ENCODE measurements at regions not wholly inside any gene's neighbourhood (a gene's known extent, or its start where the extent isn't known, plus 50 kb on each side); places are given as distances from the start of the nearest gene placed in this dataset.
"Not testable (repeated sequence)": the region's sequence is repeated elsewhere in the genome, so short reads cannot be mapped to it uniquely, and the experiment has no call there.

- DNase-seq (ENCODE audit: low read depth in 2 of 2): no peak
Observed at GRCh38 chr14:105952826-105953225, 426.4 kb downstream of the TMEM121 start.

DNA sequence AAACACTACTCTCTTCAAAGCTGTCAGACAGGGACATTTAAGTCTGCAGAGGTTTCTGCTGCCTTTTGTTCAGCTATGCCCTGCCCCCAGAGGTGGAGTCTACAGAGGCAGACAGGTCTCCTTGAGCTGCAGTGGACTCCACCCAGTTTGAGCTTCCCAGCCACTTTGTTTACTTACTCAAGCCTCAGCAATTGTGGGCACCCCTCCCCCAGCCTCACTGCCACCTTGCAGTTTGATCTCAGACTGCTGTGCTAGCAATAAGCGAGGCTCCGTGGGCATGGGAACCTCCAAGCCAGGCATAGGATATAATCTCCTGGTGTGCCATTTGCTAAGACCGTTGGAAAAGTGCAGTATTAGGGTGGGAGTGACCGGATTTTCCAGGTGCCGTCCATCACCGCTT is 435.2 kb downstream of the TMEM121 start:
- not testable (repeated sequence) for DNase-seq (ENCODE audit: low read depth in 2 of 2)

GRCh38 chr14:105962532-105962931 is 436.1 kb downstream of the TMEM121 start:
- no peak for DNase-seq (ENCODE audit: low read depth in 2 of 2)

GRCh38 chr14:105968291-105968690 is 441.9 kb downstream of the TMEM121 start:
- DNase-seq (ENCODE audit: low read depth in 2 of 2): no peak

GRCh38 chr14:105969026-105969425 is 442.6 kb downstream of the TMEM121 start:
- DNase-seq (ENCODE audit: low read depth in 2 of 2): not testable (repeated sequence)

GRCh38 chr14:105970821-105971220 is 444.4 kb downstream of the TMEM121 start:
- not testable (repeated sequence) for DNase-seq (ENCODE audit: low read depth in 2 of 2)

DNA sequence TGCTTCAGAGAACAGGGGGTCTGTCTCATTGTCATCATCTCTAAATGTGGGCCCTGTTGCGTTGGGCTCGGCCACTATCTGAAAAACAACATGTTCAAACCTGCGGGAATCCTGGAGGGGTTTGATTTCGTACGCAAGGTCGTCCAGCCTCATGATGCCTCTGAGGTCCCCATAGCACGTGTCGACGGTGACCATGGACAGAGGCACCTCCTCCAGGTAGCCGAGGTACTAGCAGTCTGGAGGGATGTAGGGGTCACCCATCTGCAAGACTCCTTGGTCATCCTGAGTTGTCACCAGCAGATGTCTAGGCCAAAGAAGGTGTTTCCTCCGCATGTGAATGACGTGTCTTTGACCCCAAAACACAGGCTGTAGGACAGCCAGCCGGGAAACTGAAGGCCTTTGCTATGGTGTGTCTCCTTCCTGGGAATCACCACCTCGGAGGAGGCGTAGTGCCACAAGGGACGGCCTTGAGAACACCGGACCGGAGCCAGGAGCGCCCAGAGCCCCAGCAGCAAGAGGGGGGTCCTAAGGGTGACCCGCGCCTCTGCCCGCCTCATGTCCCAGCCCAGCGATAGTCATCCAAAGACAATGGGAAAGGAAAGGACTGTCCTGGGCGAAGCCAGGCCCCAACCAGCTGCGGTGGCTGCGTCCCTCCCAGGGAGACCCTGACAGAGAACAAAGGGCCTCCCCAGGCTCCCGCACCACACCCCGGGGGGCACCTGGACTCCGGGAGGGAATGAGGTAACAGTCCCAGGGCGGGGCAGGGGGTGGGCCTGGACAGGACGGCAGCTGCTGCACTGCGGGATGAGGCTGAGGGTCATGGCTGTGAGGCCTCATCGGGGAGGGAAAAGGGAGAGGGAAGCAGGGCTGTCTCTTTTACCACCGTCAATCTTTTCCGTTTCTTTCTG is 445.5 kb downstream of the TMEM121 start:
- DNase-seq (ENCODE audit: low read depth in 2 of 2): no peak

- DNase-seq (ENCODE audit: low read depth in 2 of 2): peak; percentile 40 to 52
Observed at GRCh38 chr14:105974902-105975301, 448.5 kb downstream of the TMEM121 start.

- no peak for DNase-seq (ENCODE audit: low read depth in 2 of 2)
Observed at GRCh38 chr14:105978618-105979295, 452.4 kb downstream of the TMEM121 start.

DNA sequence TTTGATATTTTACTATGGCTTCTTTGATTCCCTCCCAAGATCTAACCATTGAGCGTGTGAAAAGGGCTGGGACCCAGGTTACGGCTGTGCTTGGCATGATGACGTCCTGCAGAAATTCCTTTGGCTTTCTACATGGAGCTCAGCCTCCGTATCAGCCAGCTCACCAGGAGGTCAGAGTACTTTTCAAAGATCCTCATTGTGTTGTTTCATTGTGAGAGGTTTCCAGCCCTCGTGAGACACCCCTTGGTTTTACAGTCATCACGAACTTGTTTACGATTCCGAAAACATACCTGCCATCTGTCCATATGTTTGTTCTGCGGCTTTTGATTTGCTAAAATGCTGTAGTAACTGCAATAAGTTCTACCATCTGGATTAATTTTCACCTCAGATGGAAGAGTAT is 453.1 kb downstream of the TMEM121 start:
- DNase-seq (ENCODE audit: low read depth in 2 of 2): no peak

DNA sequence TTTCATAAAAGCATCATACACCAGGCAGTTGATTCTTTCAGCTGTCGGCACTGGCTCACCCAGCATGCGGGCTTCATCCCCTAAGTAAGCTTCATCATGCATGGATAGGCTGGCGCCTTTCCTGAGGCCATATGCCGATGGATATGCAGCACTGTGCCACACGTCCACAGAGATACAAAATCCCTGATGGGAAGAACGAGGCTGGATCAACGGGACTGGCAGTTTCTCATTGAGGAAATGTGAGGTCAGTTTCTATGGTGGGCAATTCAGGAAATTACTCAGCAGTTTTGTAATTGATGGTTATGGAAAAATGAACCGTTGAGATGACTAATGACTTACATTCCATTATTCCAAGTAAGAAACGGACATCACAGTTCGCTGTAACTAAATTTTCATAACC is 453.8 kb downstream of the TMEM121 start:
- no peak for DNase-seq (ENCODE audit: low read depth in 2 of 2)

DNA sequence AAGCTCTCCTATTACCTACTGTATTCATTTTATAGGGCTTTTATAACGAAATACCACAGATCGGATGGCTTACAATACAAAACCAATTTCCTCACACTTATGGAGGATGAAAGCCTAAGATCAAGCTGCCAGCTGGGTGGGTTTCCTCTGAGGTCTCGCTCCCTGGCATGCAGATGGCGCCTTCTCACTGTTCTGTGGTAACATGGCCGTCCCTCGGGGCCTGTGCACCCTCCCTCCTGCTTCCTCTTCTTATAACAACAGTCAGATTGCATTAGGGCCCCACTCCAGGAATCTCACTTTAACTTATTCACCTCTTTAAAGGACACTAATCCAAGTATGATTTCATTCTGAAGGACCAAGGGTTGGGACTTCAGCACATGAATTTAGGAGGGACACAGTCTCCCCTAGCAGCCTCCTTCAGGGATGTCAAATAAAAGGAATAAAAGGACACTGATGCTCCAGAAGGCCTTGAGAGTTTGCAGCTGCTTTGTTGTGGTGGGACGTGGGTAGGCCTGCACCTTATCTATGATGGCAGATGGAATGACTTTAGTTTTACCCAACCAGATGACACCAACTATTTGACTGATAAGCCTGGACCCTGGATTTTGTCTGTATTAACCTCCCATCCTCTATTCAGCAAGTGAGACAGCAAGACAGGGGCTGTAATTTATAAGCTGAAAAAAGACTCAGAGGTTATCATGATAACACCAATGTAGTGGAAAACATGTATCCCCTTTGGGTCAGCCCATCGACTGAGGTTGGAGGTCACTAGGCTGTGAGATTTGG is 455.3 kb downstream of the TMEM121 start:
- peak; percentile 22 to 27 for DNase-seq (ENCODE audit: low read depth in 2 of 2)

DNA sequence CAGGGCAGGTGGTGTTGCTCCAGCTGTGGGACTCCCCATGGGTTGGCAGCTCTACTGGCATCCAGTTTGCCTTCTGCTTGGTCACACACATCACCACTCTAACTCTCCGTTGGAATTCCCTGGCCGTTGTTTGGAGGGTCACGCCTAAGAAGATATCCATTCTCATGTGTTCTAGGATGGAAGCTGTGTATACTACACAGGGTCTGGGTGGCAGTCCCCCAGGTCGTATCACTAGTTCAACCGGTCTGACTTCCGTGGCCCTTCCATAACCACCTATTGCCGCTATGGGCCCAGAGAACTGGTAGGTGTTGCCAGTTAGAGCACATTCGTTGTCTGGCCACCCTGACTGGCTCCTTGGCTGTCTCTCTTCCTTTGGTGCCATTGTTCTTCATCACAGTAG is 456.3 kb downstream of the TMEM121 start:
- DNase-seq (ENCODE audit: low read depth in 2 of 2): no peak

GRCh38 chr14:105986894-105987284 is 460.5 kb downstream of the TMEM121 start:
- DNase-seq (ENCODE audit: low read depth in 2 of 2): no peak

DNA sequence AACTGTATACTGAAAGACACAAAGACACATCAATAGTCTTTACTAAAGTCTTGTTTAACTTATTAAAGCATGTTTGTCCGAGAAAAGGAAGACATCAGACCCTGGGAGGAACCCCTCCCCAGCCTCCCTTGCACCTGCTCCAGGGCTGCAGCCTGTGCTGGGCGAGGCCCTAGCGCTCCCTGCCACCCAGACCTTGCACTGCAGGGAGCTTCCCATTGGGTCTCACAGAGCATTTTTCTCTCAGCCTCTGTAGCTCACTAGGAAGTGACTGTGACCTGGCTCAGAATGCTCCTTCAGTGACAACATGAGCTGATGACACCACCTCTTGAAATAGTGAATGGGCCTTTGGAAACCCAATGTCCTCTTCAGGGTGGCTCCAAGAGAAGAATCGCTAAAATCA is 461.2 kb downstream of the TMEM121 start:
- DNase-seq (ENCODE audit: low read depth in 2 of 2): no peak

DNA sequence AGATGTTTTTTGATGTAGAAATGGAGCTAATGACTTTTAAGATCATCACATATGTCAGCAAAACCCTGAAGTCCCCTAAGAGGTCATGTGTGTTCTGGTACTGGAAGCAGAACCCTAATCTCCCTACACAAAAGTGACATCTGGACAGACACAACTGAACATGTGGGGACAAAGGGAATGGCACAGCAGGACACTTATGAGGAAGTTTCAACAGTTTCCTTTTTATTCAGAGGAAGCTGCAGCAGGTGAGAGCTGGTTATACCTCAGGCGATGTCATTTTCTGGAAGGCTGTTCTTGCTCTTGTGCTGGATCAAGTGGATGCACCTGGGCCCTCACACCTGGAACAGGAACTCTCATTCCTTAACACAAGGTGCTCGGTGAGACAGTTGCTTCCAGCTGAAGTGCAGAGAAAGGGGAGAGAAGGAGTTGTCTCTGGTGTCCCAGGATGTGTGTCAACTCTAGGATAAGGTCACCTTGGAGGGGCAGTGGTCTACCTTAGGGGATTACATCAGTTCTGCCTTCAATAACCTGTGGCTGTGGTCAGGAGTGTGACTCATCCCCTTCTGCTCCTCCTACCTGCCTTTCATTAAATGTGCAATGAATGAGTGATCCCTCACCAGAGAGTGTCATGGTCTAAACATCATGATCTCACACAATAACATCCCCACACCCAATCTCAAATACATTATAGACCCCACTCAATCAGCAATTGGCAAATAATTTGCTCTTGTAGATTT is 463.4 kb downstream of the TMEM121 start:
- DNase-seq (ENCODE audit: low read depth in 2 of 2): no peak

DNA sequence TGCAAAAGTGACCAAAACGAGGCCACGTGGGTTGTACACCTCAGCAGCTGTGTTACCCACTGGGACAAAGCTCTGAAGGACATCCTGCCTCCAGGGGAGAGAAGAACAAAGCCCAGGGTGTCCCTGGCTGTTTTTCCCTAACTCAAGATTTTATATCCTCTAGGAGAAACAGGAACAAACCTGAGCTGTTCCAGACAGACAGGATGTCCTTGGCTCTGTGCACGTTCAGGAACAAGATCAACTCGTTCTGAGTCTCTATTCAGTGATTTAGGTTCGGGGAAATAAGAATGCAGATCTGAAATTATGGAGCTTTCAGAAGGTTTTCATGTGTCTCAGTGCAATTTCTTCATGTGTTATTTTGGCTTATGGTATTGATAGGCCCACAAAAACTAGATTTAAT is 465.3 kb downstream of the TMEM121 start:
- DNase-seq (ENCODE audit: low read depth in 2 of 2): not testable (repeated sequence)

- DNase-seq (ENCODE audit: low read depth in 2 of 2): no peak
Observed at GRCh38 chr14:105993814-105994213, 467.4 kb downstream of the TMEM121 start.

GRCh38 chr14:105995011-105995710 is 468.8 kb downstream of the TMEM121 start:
- not testable (repeated sequence) for DNase-seq (ENCODE audit: low read depth in 2 of 2)

- DNase-seq (ENCODE audit: low read depth in 2 of 2): not testable (repeated sequence)
Observed at GRCh38 chr14:105998597-105998996, 472.2 kb downstream of the TMEM121 start.

Measured in stimulated activated CD8-positive, alpha-beta memory T cell treated with anti-CD3 and anti-CD28 coated beads, Interleukin-7, amount 100 ng/mL, for 1 hour (primary cell).